ENCODE measurements at regions not wholly inside any gene's neighbourhood (a gene's known extent, or its start where the extent isn't known, plus 50 kb on each side); places are given as distances from the start of the nearest gene placed in this dataset.

- TF ChIP-seq NR3C1 (CRISPR knock-in tag; conservative IDR thresholded peaks at IDR 0.05; ENCODE audit: low read depth) (no peak), SP1 (CRISPR knock-in tag; conservative IDR thresholded peaks at IDR 0.05) (no peak), CREM (CRISPR knock-in tag; IDR thresholded peaks at IDR 0.05) (no peak), GTF2I (CRISPR knock-in tag; conservative IDR thresholded peaks at IDR 0.05) (no peak), NR1H2 (CRISPR knock-in tag; IDR thresholded peaks at IDR 0.05) (no peak), JUN (CRISPR knock-in tag; IDR thresholded peaks at IDR 0.05) (no peak), ERG (CRISPR knock-in tag; IDR thresholded peaks at IDR 0.05) (no peak), ZBTB21 (CRISPR knock-in tag; IDR thresholded peaks at IDR 0.05; ENCODE audit: borderline replicate concordance) (no peak), NR2C2 (CRISPR knock-in tag; IDR thresholded peaks at IDR 0.05) (no peak), ZNF232 (CRISPR knock-in tag; IDR thresholded peaks at IDR 0.05) (no peak)
- TF ChIP-seq, protein P1, sequence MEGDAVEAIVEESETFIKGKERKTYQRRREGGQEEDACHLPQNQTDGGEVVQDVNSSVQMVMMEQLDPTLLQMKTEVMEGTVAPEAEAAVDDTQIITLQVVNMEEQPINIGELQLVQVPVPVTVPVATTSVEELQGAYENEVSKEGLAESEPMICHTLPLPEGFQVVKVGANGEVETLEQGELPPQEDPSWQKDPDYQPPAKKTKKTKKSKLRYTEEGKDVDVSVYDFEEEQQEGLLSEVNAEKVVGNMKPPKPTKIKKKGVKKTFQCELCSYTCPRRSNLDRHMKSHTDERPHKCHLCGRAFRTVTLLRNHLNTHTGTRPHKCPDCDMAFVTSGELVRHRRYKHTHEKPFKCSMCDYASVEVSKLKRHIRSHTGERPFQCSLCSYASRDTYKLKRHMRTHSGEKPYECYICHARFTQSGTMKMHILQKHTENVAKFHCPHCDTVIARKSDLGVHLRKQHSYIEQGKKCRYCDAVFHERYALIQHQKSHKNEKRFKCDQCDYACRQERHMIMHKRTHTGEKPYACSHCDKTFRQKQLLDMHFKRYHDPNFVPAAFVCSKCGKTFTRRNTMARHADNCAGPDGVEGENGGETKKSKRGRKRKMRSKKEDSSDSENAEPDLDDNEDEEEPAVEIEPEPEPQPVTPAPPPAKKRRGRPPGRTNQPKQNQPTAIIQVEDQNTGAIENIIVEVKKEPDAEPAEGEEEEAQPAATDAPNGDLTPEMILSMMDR (IDR thresholded peaks at IDR 0.05): no peak
- TF ChIP-seq, protein P2, sequence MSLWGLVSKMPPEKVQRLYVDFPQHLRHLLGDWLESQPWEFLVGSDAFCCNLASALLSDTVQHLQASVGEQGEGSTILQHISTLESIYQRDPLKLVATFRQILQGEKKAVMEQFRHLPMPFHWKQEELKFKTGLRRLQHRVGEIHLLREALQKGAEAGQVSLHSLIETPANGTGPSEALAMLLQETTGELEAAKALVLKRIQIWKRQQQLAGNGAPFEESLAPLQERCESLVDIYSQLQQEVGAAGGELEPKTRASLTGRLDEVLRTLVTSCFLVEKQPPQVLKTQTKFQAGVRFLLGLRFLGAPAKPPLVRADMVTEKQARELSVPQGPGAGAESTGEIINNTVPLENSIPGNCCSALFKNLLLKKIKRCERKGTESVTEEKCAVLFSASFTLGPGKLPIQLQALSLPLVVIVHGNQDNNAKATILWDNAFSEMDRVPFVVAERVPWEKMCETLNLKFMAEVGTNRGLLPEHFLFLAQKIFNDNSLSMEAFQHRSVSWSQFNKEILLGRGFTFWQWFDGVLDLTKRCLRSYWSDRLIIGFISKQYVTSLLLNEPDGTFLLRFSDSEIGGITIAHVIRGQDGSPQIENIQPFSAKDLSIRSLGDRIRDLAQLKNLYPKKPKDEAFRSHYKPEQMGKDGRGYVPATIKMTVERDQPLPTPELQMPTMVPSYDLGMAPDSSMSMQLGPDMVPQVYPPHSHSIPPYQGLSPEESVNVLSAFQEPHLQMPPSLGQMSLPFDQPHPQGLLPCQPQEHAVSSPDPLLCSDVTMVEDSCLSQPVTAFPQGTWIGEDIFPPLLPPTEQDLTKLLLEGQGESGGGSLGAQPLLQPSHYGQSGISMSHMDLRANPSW (CRISPR knock-in tag; conservative IDR thresholded peaks at IDR 0.05; ENCODE audit: low read depth): no peak
- TF ChIP-seq, protein P3, sequence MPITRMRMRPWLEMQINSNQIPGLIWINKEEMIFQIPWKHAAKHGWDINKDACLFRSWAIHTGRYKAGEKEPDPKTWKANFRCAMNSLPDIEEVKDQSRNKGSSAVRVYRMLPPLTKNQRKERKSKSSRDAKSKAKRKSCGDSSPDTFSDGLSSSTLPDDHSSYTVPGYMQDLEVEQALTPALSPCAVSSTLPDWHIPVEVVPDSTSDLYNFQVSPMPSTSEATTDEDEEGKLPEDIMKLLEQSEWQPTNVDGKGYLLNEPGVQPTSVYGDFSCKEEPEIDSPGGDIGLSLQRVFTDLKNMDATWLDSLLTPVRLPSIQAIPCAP (CRISPR knock-in tag; IDR thresholded peaks at IDR 0.05): no peak
- TF ChIP-seq, protein P4, sequence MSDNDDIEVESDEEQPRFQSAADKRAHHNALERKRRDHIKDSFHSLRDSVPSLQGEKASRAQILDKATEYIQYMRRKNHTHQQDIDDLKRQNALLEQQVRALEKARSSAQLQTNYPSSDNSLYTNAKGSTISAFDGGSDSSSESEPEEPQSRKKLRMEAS (CRISPR knock-in tag; IDR thresholded peaks at IDR 0.05): no peak
These were observed 1170.4 kb downstream of the UQCRFS1 start for GRCh38 chr19:28042516-28042915.

Measured in WTC11 (cell line).